HUES64 (cell line): ENCODE measurements at regions not wholly inside any gene's neighbourhood (a gene's known extent, or its start where the extent isn't known, plus 50 kb on each side); places are given as distances from the start of the nearest gene placed in this dataset.

Experiments used
- H3K27ac ChIP-seq: 2 replicates; pipeline ENCODE4 v1.7.0; 2013; ENCODE audit warnings: low read depth, low read length, inconsistent platforms
- H3K27me3 ChIP-seq: 2 replicates; pipeline ENCODE4 v1.6.1; 2013; ENCODE audit warnings: mild to moderate bottlenecking, low read length; ENCODE audit not compliant: insufficient read depth
- H3K36me3 ChIP-seq: 2 replicates; pipeline ENCODE4 v1.6.1; 2013; ENCODE audit warnings: mild to moderate bottlenecking, low read length; ENCODE audit not compliant: insufficient read depth
- H3K4me1 ChIP-seq: 2 replicates; pipeline ENCODE4 v1.6.1; 2013; ENCODE audit warnings: mild to moderate bottlenecking, low read length, moderate library complexity; ENCODE audit not compliant: insufficient read depth
- H3K4me3 ChIP-seq: 2 replicates; pipeline ENCODE4 v1.5.1; 2013; ENCODE audit warnings: mild to moderate bottlenecking, low read length, moderate library complexity
- H3K9ac ChIP-seq: 2 replicates; pipeline ENCODE4 v1.6.1; 2013; ENCODE audit warnings: mild to moderate bottlenecking, low read depth, low read length
- H3K9me3 ChIP-seq: 2 replicates; pipeline ENCODE4 v1.6.1; 2013; ENCODE audit warnings: low read depth, low read length; ENCODE audit not compliant: insufficient read depth
- WGBS: fragments of 150-250, 120-280 bp; methylation state at CpG from one replicate; pipeline ENCODE4 v1.1.7; 2013; ENCODE audit warnings: missing lambda C conversion rate; 5-methylcytosine and 5-hydroxymethylcytosine counted together

DNA sequence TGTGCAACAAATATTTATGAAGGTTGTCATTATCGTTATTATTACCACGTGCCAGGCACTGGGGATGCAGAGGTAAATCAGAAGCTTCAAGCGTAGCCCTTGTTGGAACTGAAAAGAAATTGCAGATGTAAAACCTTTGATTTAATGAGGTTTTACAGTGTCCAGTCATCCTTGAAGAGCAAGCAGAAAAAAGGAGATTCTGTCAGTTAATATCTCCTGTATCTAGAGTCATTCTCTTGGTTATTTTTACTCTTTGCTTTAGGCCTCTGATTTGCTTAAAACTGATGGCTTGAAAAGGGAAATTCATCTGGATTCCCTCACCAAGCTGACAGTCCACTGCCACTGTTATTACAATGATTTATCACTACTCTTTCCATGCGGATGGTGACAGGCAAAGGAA is 179.3 kb downstream of the GALC start:
- no peak overlapping the region for H3K4me3 ChIP-seq
- no peaks in the 10 kb centered on the region for H3K9me3 ChIP-seq
- WGBS, result 91% methylated on average over 4 of the region's 4 CpGs
- no peaks in the 10 kb centered on the region for H3K36me3 ChIP-seq
- H3K9ac ChIP-seq, result no peak overlapping the region
- H3K27ac ChIP-seq, result no peak overlapping the region
- no peaks in the 10 kb centered on the region for H3K4me1 ChIP-seq
- no peaks in the 10 kb centered on the region for H3K27me3 ChIP-seq

DNA sequence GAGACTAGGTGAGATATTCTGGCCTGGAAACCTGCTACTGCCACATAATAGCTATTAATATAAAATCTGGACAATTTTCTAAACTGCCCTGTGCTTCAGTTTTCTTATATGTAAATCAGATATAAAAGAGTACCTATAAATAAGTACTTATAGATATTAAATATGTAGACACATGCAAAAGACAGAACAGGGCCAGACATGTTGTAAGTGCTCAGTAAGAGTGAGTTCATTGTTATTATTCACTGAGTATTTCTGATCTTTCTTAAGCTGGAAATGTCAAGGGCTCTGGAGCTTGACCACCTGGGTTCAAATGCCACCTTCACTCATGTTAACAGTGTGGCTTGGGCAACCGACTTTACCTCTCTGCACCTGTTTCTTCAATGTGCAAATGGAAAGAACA is 179.8 kb downstream of the GALC start:
- H3K9me3 ChIP-seq, result no peaks in the 10 kb centered on the region
- H3K9ac ChIP-seq, result no peak overlapping the region
- H3K4me1 ChIP-seq, result no peaks in the 10 kb centered on the region
- no peak overlapping the region for H3K4me3 ChIP-seq
- H3K27me3 ChIP-seq, result no peaks in the 10 kb centered on the region
- H3K36me3 ChIP-seq, result no peaks in the 10 kb centered on the region
- 100% methylated on average over 1 of the region's 1 CpG for WGBS
- no peak overlapping the region for H3K27ac ChIP-seq

DNA sequence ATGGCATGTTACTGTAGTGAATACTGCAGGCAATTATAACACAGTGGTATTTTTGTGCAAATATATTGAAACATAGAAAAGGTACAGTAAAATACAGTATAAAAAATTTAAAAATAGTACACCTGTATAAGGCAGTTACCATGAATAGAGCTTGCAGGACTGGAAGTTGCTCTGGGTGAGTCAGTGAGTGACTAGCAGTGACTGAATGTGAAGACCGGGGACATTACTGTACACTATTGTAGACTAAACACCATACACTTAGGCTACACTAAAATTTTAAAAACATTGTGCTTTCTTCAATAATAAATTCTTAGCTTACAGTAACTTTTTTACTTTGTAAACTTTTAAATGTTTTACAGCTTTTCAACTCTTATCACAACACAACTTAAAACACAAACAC is 181.7 kb downstream of the GALC start:
- 100% methylated on average over 1 of the region's 1 CpG for WGBS
- Histone ChIP-seq H3K9me3 (no peaks in the 10 kb centered on the region), H3K27ac (no peak overlapping the region), H3K36me3 (no peaks in the 10 kb centered on the region), H3K4me3 (no peak overlapping the region), H3K27me3 (no peaks in the 10 kb centered on the region), H3K9ac (no peak overlapping the region), H3K4me1 (no peaks in the 10 kb centered on the region)

DNA sequence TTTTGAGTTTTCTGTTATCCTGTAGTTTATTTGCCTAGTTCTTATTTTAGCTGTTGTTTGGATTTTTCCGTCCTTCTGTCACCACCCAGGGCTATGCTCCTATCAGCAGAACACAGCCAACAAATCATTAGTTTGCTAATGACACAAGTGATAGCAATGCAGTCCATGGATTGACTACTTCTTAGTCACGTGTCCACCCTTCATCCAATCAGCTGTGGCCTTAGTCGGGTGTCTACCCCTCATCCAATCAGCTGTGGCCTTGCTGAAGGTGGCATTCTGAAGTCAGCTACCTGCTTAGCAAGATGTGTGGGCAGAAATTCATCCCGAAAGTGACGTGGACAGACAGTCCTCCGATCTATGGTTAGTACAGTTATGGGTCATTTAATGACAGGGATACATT is 182.3 kb downstream of the GALC start:
- 92% methylated on average over 5 of the region's 6 CpGs for WGBS
- Histone ChIP-seq H3K4me3 (no peak overlapping the region), H3K9ac (no peak overlapping the region), H3K4me1 (no peaks in the 10 kb centered on the region), H3K9me3 (no peaks in the 10 kb centered on the region), H3K36me3 (no peaks in the 10 kb centered on the region), H3K27me3 (no peaks in the 10 kb centered on the region), H3K27ac (no peak overlapping the region)

DNA sequence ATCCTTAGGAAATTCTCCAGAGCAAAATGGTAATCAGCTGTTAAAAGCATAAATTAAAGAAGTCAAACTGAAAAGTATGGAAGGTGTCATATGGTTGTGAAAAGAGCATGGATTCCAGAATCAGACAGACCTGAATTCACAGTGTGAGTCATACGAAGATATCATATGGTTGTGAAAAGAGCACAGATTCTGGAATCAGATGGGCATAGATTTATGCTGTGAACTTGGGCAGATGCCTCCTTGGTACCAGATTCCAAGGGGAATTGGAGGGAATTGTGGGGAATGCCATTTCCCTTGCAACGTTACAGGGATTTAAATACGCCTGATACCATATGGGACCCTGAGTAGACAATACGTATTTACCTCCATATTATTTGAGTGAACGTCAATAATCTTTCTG is 183.7 kb downstream of the GALC start:
- no peaks in the 10 kb centered on the region for H3K36me3 ChIP-seq
- H3K4me3 ChIP-seq, result no peak overlapping the region
- H3K9me3 ChIP-seq, result no peaks in the 10 kb centered on the region
- 97% methylated on average over 5 of the region's 5 CpGs for WGBS
- H3K9ac ChIP-seq, result no peak overlapping the region
- H3K27me3 ChIP-seq, result no peaks in the 10 kb centered on the region
- H3K27ac ChIP-seq, result no peak overlapping the region
- H3K4me1 ChIP-seq, result no peaks in the 10 kb centered on the region

DNA sequence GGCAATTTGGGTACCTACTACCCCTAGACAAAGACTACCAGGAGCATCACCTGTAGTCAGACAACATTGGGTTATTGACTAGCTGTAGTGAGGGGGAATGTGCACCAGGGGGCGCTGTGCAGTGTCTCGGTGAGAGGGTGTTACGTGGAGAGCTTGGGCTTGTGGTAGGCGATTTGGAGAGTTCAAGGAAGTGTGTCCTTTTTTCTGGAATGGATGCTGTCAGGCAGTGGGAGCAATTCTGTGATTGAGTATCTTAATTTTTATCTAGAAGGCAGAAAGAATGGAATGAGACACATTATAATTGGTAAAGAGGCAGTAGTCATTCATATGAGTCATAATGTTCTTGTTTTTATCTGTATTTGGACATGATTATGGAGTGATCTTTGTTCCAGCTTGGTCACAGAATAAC is 187.7 kb downstream of the GALC start:
- H3K4me1 ChIP-seq, result no peaks in the 10 kb centered on the region
- H3K9ac ChIP-seq, result no peak overlapping the region
- 16% methylated on average over 4 of the region's 4 CpGs for WGBS

DNA sequence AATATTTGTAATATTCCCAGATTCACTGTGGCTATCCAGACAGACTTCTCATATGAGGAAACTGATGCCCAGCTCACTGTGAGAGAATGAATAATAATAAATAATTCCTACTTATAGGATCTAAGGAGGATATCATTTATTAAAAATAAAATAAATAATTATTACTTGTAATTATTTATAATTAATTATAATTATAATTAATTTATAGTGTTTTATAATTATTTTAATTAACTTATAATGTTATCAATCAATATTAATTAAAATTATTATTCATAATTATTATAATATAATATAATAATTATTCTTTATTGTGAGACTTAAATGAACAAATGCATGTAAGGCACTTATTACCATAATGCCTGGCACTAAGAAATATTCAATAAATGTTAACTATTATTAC is 192.8 kb downstream of the GALC start:
- Histone ChIP-seq H3K9ac (no peak overlapping the region), H3K36me3 (no peaks in the 10 kb centered on the region), H3K4me3 (no peak overlapping the region), H3K27me3 (no peaks in the 10 kb centered on the region), H3K4me1 (peaks cover 24% of the 10 kb centered on the region), H3K27ac (no peak overlapping the region), H3K9me3 (no peaks in the 10 kb centered on the region)

More for the DNA sequence above, 187.7 kb downstream of the GALC start:
- H3K4me3 ChIP-seq, result no peak overlapping the region
- H3K27ac ChIP-seq, result no peak overlapping the region
- H3K27me3 ChIP-seq, result no peaks in the 10 kb centered on the region
- no peaks in the 10 kb centered on the region for H3K36me3 ChIP-seq
- H3K9me3 ChIP-seq, result no peaks in the 10 kb centered on the region

DNA sequence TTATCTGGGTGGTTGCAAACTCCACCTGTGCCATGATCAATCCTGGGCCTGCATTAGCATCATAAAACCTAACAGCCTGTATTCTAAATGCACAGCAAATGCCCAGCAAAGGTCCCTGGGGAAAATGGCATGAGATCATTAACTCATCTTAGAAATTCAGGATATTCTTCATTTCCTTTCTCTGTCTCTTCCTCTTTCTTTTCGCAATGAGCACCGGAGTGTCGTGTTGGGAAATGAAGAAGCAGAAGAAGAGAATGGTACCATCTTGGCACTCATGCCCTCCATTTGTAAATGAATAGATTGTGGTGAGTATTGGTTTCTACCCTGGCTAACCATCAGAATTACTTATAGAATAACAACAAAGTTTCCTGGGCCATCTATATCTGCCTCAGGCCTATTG is 193.6 kb downstream of the GALC start:
- no peaks in the 10 kb centered on the region for H3K36me3 ChIP-seq
- WGBS, result no CpG with 5 or more reads among the region's 3 CpGs
- H3K4me1 ChIP-seq, result peaks cover 24% of the 10 kb centered on the region
- no peaks in the 10 kb centered on the region for H3K27me3 ChIP-seq
- no peak overlapping the region for H3K27ac ChIP-seq
- H3K9me3 ChIP-seq, result no peaks in the 10 kb centered on the region
- no peak overlapping the region for H3K4me3 ChIP-seq
- H3K9ac ChIP-seq, result no peak overlapping the region

DNA sequence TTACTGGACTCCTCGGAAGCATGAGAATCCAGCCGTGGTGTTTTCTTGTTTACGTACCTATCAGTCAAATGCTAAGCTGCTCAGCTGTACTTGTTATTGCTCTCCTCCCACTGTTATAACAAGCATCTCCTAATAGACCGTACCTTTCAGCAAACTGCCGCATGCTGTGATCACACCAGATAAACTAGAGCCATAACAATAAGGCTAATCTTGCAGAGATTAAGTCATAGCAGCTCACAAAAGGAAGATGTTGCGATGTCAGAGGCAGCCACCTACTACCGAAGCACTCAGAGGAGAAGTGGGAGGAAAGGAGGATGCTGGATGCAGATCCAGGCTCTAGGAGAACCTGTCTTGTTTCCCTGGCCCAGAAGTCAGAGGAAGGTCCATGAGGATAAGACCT is 196.0 kb downstream of the GALC start:
- Histone ChIP-seq H3K27me3 (no peaks in the 10 kb centered on the region), H3K4me3 (no peak overlapping the region), H3K4me1 (peaks cover 24% of the 10 kb centered on the region), H3K9me3 (no peaks in the 10 kb centered on the region), H3K27ac (no peak overlapping the region), H3K9ac (no peak overlapping the region), H3K36me3 (no peaks in the 10 kb centered on the region)
- WGBS, result 64% methylated on average over 7 of the region's 7 CpGs

DNA sequence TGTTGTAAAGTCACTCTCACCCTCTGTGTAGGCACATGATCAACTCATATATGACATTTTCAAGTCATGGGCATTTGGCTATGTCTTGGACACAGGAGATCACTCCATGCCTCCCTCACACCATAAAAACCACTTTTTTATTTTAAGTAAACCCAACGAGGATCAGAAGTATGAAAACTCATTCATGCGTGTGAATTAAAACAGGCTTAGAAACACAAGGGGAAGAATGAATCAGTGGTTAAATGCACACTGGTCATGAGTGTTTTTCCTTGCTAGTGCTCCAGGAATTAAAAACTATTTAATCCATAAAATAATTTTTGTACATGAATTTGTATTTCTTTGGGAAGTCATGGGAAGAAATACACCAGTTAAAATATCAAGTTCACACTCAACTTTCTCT is 198.4 kb downstream of the GALC start:
- Histone ChIP-seq H3K9me3 (no peaks in the 10 kb centered on the region), H3K4me3 (no peak overlapping the region), H3K9ac (no peak overlapping the region), H3K27me3 (no peaks in the 10 kb centered on the region), H3K27ac (no peak overlapping the region), H3K36me3 (no peaks in the 10 kb centered on the region), H3K4me1 (peaks cover 19% of the 10 kb centered on the region)
- 100% methylated on average over 2 of the region's 2 CpGs for WGBS

DNA sequence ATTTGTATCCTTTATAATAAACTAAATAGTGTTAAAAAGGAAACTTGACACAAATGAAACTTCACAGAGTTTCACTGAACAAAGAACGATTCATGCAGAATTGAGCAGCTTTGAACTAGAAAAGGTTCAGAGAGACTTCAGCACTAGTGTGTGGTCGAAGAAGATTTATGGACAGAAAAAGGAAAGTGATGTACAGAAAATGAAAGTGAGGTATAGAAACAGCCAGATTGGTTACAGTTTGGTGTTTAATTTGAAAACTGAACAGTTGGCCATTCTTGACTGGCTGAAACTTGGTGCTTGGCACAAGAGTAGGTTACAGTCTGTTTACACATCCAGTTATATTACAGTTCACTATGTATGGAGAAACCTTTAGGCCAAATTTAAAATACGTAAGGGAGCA is 207.1 kb downstream of the GALC start:
- H3K4me1 ChIP-seq, result no peaks in the 10 kb centered on the region
- 98% methylated on average over 3 of the region's 3 CpGs for WGBS
- no peak overlapping the region for H3K27ac ChIP-seq
- no peak overlapping the region for H3K9ac ChIP-seq
- no peaks in the 10 kb centered on the region for H3K27me3 ChIP-seq
- H3K36me3 ChIP-seq, result no peaks in the 10 kb centered on the region
- no peak overlapping the region for H3K4me3 ChIP-seq
- H3K9me3 ChIP-seq, result peaks cover 12% of the 10 kb centered on the region

DNA sequence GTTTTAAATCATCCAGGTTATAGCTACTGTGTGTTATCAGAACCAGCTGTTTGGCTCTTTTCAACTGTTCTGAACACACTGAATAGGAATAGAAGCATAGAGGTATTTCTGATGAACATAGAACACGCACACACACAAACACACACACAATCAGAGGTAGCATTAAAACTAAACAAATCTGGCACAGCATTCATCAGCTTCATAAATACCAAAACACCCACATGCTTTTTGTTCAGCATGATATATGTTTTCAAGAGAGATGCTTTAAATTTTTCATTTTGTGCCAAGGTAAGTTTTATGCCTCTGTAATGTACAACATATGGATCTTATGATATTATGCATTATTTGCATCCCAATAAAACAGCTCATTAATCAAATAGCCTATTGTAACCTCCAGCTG is 208.6 kb downstream of the GALC start:
- Histone ChIP-seq H3K4me1 (no peaks in the 10 kb centered on the region), H3K27ac (no peak overlapping the region), H3K4me3 (no peak overlapping the region), H3K27me3 (no peaks in the 10 kb centered on the region), H3K9ac (no peak overlapping the region), H3K9me3 (peaks cover 12% of the 10 kb centered on the region), H3K36me3 (no peaks in the 10 kb centered on the region)
- WGBS, result 100% methylated on average over 1 of the region's 1 CpG
